ENCODE measurements at regions not wholly inside any gene's neighbourhood (a gene's known extent, or its start where the extent isn't known, plus 50 kb on each side); places are given as distances from the start of the nearest gene placed in this dataset.

- Histone ChIP-seq H3K27me3 (no peaks in the 10 kb centered on the region), H3K9me3 (no peaks in the 10 kb centered on the region), H3K36me3 (no peaks in the 10 kb centered on the region), H3K27ac (no peak overlapping the region), H3K4me1 (no peaks in the 10 kb centered on the region), H3K4me3 (no peak overlapping the region)
- no peak for DNase-seq
- TF ChIP-seq POLR2A (IDR thresholded peaks at IDR 0.05): no peak
- TF ChIP-seq CTCF (IDR thresholded peaks at IDR 0.05): no peak
These were observed 69.4 kb upstream of the BACE2 start for GRCh38 chr21:41098481-41099042.

GRCh38 chr21:41100826-41101550, 67.0 kb upstream of the BACE2 start:
- no peak for DNase-seq
- TF ChIP-seq POLR2A (IDR thresholded peaks at IDR 0.05) (no peak), CTCF (IDR thresholded peaks at IDR 0.05) (no peak)

GRCh38 chr21:41102281-41102680, 65.7 kb upstream of the BACE2 start:
- Histone ChIP-seq H3K36me3 (no peaks in the 10 kb centered on the region), H3K4me3 (no peak overlapping the region)
- TF ChIP-seq CTCF (IDR thresholded peaks at IDR 0.05) (no peak), POLR2A (IDR thresholded peaks at IDR 0.05) (no peak)

More at GRCh38 chr21:41100826-41101550, 67.0 kb upstream of the BACE2 start:
- Histone ChIP-seq H3K9me3 (no peaks in the 10 kb centered on the region), H3K27ac (no peak overlapping the region), H3K4me3 (no peak overlapping the region), H3K27me3 (no peaks in the 10 kb centered on the region), H3K4me1 (no peaks in the 10 kb centered on the region), H3K36me3 (no peaks in the 10 kb centered on the region)

GRCh38 chr21:41107602-41108001, 60.4 kb upstream of the BACE2 start:
- Histone ChIP-seq H3K4me1 (no peaks in the 10 kb centered on the region), H3K27me3 (no peaks in the 10 kb centered on the region), H3K36me3 (no peaks in the 10 kb centered on the region), H3K27ac (no peak overlapping the region), H3K9me3 (no peaks in the 10 kb centered on the region), H3K4me3 (no peak overlapping the region)
- no peak for DNase-seq
- no peak for TF ChIP-seq POLR2A (IDR thresholded peaks at IDR 0.05)
- TF ChIP-seq CTCF (IDR thresholded peaks at IDR 0.05): no peak

More at GRCh38 chr21:41102281-41102680, 65.7 kb upstream of the BACE2 start:
- H3K9me3 ChIP-seq: no peaks in the 10 kb centered on the region
- DNase-seq: no peak
- no peaks in the 10 kb centered on the region for H3K27me3 ChIP-seq
- no peaks in the 10 kb centered on the region for H3K4me1 ChIP-seq
- no peak overlapping the region for H3K27ac ChIP-seq

GRCh38 chr21:41108668-41109585, 59.0 kb upstream of the BACE2 start:
- no peak for DNase-seq
- H3K27me3 ChIP-seq: no peaks in the 10 kb centered on the region
- H3K27ac ChIP-seq: no peak overlapping the region
- TF ChIP-seq POLR2A (IDR thresholded peaks at IDR 0.05) (no peak), CTCF (IDR thresholded peaks at IDR 0.05) (no peak)
- no peaks in the 10 kb centered on the region for H3K36me3 ChIP-seq
- no peaks in the 10 kb centered on the region for H3K4me1 ChIP-seq
- H3K9me3 ChIP-seq: no peaks in the 10 kb centered on the region
- H3K4me3 ChIP-seq: no peak overlapping the region

Data from Peyer's patch (tissue), 4 donors.